ENCODE measurements at regions not wholly inside any gene's neighbourhood (a gene's known extent, or its start where the extent isn't known, plus 50 kb on each side); places are given as distances from the start of the nearest gene placed in this dataset.
"Not testable (repeated sequence)": the region's sequence is repeated elsewhere in the genome, so short reads cannot be mapped to it uniquely, and the experiment has no call there.

DNA sequence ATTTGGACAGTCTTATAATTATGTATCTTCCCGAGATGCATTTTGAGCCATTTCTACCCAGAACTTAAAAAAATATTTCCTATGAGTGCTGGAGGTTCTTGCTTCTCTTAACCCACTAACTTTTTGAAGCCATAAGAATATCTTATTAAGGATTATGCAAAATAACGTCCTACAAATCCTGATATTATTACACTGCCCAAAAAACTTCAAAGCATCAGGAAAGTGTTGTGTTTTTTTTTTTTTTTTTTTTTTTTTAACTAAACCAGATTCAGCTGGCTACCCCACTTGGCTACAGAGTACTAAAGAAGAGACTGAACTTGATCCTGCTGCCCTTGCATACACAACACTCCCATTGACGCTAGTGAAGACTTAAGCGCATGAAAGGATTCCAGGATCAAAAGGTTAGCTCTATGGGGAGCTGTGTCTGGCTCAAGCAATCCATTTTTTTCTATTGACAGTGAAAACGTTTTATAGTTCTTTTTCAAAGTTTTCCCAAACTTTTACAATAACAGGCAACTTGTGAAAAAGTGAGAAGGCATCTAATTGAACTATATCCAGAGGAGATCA is 141.4 kb downstream of the KCNRG start:
- DNase-seq (ENCODE audit: low read depth) = no peak

DNA sequence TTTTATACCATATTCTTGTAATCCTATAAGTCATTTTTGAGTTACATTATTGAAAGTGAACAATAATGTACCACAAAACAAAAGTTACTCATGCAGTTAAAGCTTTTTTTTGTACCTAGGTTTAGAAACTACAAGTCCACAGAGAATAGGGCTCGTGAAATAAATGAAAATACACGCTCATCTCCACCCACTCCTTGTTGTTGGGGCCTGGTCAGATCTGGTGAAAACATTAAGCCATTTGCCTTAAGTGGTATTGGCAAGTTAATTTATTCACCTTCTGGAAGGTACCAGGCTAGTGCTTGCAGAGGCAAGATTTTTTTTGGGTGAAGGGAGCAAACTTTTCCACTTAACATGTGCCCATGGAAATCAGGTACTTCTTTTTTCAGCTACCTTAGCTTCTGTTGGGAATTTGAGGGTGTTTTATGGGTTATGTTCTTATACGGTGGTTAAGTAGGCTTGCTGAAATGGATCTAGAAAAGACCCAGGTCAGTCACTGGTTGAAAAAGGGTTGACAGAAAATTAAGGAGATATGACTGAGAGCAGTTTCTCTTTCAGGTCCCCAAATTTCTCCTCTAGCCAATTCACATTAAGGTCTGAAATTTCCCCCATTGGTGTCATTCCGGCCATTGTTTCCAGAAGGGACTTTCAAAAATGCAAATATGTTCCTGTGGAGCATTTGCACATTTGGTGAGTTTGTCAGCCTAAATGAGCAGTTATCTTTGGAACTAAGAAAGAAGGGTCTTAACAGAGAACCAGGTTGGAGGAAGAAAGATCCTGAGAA is 143.3 kb downstream of the KCNRG start:
- DNase-seq (ENCODE audit: low read depth) = no peak

DNA sequence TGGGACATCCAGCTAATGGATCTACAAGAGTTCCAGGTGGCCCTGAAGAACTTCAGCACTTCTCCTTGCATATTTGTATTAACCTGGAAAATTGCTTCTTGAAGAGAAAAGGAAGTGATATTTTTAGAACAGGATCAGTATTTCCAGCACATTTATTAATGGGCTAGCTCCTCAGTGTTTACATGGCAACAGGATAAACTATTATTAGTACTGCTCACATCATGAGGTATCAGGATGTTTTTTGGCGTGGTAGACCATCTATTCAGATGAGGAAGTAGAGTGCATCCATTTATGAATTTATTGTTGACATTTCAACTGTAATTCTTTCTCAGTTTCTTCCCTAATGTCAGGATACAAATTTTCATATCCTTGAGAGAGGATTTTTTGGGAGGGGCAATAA is 144.4 kb downstream of the KCNRG start:
- DNase-seq (ENCODE audit: low read depth) = no peak

DNA sequence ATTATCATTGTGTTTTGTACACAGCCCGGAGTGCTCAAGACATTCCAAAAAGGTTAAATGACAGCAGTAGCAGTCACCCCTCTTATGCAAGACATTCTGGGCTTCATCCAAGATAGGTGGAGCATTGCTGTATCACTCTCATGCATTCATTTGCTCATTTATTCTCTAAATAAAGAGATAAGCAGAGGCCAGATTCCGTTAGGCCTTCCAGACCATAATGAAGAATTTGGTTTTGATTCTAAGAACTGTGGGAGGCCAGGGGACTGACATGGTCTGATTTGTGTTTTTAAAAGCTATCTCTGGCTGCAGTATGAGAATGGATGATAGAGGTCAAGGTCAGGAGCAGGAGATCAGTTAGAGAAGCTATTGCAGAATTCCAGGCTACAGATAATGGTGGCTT is 145.8 kb downstream of the KCNRG start:
- DNase-seq (ENCODE audit: low read depth) = no peak

DNA sequence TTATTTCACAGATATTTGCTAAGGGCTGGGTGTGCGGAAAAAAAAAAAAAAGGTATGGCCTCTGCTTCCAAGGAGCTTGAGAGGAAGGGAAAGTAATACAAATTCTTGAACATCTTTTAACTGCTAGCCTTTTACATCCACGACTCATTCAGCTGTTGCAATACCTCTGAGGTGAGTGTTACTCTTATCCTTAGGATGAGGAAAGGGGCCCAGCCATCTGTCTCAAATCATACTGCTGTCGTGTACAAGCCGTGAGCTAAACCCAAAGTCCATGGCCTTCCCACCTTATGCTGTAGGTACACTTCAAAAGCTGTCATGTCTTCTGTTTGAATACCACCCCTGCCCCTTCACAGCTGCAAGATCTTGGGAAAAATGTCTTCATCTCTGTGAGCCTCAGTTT is 146.8 kb downstream of the KCNRG start:
- no peak for DNase-seq (ENCODE audit: low read depth)

DNA sequence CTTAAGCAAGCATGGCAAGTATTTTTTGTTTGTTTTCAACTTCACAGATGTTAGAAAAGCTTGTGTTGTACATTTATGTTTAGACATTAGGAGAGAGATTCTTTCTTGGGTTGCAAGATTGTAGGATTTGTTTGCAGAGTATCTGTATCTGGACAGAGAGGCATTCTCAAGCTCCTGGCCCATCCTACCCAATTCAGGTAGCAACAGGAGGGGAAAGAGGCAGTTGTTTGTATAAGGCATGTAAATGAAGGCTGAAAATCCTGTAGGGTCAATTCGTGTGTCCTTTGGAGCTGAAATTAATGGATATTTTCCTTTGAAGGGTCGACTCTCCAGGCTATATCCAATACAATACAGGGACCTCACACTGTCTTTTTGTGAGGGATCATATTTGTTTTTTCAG is 147.3 kb downstream of the KCNRG start:
- DNase-seq (ENCODE audit: low read depth) = no peak

DNA sequence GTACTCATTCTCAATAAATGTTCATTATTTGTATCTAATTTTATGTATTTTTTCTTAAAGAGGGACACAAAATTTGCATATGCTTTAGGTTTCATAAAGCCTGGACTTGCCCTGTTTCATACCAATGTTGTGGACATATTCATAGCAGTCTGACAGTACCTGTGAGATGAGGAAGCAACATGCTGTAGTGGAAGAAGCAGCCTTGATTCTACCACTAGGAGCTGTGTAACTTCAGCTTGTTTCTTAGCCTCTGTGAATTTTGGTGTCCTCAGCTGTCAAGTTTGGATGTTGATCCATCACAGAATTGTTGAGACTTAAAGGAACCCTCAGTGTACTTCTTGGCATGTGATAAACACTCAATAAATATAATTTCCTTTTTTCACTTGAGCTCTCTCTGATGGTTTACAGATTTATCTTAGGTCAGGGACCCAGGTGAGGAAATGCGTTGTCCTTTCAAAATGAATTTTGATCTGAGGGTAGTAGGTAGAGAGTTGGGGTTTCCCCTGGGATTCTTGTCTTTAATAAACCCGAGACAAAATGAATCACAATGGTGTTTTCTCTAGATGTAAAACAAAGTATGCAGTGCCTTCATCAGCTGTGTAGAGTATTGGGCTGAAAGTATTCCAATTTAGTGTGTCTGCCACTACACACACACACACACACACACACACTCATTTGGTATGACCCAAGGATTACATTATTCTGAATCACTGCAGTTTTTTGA is 152.1 kb downstream of the KCNRG start:
- no peak for DNase-seq (ENCODE audit: low read depth)

DNA sequence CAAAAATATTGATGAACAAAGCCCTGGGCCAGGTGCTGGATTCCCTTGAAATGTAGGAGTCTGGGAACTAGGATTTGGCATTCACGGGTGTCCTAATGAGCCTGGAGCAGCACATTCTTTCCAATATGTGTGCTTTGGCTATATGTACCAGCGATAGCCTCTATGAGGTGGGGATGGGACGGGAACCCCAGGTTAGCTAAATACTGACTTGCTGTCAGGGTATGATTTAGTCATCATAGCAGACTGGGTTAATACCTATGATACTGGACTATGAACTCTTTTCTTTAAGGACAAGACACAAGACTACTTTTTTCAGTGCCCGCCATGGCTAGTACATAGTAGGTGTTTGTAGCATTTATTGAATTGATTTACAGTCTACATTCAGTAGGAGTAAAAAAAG is 152.7 kb downstream of the KCNRG start:
- DNase-seq (ENCODE audit: low read depth) = no peak

DNA sequence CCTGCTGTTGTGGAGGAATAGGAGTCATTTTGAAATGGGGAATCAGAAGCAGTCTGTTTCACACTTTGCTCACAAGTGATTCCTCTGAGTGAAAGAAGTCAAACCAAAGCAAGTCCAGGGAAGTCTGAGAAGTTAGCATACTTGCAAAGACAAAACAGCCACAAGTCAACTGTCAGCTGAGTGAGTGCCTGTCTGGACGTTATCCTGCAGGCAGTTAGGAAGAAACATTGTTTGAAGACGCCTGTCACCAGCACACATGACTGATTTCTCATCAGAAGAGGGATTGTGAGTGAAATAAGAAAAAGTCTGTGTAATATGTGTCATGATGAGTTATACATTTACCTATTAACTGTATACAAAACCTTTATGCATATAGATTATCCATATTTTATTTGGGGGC is 153.5 kb downstream of the KCNRG start:
- no peak for DNase-seq (ENCODE audit: low read depth)

DNA sequence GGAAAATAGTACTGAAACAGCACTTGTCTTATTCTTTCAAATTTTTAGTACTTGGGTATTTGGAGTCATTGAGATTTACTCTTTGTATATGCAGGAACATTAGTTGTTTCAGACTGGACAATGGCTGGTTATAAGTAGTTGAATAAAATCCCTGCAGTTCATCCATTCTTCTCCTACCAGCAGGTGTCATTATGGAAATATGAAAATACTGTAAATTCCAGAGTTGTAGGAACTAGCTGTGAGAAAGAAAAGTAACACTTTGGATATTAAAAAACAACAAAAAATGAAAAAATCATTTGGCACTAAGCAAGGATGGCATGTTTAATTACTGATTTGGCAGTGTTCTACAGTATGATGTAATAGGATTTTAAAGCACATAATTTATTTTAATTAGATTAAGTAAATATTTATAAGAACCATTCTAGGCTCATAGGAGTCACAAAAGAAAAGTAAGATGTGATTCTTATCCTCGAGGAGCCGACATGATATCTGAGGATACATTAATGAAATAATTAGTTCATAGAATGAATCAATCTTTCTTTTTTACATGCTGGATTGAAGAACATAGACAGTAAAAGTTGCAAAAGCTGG is 155.3 kb downstream of the KCNRG start:
- no peak for DNase-seq (ENCODE audit: low read depth)

DNA sequence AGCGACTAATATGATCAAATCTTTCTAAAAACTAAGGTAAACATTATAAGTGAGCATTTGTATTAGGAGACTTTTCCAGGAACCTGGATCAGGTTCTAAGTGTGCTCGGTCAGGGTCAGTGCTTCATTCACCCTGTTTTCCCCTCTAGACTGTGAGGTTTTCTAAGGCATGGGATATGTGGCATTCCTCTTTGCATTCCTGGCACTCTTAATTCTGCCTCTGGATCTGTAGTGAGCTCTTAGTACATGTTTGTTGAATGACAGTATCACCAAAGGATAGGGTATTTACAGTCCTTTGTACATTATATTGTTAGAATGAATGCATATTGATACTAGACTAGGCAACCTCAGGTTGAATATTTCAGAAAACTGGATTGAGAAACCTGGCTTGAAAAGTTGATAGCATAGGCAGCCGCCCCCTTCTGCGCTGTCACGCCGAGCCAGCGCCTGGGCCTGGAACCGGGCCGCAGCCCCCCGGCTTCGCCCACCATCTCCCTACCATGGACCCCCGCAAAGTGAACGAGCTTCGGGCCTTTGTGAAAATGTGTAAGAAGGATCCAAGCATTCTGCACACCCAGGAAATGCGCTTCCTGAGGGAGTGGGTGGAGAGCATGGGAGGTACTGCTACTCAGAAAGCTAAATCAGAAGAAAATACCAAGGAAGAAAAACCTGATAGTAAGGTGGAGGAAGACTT is 156.5 kb downstream of the KCNRG start:
- DNase-seq (ENCODE audit: low read depth) = no peak

DNA sequence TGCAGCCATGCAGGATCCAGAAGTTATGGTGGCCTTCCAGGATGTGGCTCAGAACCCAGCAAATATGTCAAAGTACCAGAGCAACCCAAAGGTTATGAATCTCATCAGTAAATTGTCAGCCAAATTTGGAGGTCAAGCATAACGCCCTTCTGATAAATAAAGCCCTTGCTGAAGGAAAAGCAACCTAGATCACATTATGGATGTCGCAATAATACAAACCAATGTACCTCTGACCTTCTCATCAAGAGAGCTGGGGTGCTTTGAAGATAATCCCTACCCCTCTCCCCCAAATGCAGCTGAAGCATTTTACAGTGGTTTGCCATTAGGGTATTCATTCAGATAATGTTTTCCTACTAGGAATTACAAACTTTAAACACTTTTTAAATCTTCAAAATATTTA is 157.8 kb downstream of the KCNRG start:
- not testable (repeated sequence) for DNase-seq (ENCODE audit: low read depth)

DNA sequence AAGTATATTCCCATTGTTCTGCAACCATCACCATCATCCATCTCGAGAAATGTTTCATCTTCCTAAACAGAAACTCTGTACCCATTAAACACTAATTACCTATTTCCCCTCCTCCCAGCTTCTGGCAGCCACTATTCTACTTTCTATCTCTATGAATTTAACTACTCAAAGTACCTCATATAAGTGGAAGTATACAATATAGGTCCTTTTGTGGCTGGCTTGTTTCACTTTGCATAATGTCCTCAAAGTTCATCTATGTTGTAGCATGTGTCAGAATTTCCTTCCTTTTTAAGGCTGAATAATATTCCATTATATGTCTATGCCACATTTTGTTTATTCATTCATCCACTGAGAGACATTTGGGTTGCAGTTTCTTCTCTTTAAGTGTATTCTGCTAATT is 159.4 kb downstream of the KCNRG start:
- no peak for DNase-seq (ENCODE audit: low read depth)

DNA sequence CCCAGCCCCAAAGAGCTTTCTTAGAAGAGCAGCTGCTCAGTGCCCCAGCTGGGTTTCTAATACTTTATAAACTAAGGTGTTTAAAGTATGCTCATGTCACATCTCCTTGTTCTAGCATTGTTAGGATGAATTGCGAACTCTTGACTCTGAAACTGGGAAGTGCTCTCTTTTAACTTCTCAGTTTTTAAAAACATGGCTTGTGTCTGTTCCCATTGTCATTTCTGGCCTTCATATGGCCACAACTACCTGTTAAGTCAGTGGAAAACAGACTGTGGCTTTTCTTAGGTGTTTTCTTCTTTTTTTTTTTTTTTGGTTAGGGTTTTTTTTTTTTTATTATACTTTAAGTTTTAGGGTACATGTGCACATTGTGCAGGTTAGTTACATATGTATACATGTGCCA is 164.7 kb downstream of the KCNRG start:
- DNase-seq (ENCODE audit: low read depth) = no peak

DNA sequence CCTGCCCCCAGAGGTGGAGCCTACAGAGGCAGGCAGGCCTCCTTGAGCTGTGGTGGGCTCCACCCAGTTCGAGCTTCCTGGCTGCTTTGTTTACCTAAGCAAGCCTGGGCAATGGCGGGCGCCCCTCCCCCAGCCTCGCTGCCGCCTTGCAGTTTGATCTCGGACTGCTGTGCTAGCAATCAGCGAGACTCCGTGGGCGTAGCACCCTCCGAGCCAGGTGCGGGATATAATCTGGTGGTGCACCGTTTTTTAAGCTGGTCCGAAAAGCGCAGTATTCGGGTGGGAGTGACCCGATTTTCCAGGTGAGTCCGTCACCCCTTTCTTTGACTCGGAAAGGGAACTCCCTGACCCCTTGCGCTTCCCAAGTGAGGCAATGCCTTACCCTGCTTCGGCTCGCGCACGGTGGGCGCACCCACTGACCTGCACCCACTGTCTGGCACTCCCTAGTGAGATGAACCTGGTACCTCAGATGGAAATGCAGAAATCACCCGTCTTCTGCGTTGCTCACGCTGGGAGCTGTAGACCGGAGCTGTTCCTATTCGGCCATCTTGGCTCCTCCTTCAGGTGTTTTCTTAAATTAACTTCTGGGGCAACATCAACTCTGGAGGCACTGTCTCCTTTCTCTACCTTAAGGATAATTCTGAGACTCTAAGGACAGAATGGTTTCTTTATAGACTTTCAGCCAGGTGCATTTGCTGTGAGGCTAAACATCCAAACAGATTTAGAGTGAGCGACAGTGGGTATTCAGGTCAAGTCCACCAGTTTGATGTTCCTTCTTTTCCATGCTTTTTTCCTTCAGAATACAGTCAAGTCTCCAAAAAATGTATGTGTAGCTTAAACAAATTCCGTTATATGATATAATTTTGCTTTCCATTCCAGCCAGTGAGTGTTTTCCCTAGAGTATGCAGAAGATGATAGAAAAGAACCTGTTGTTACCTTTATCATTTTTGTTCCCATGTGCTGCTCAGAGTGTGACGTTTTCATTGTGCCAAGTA is 170.8 kb downstream of the KCNRG start:
- DNase-seq (ENCODE audit: low read depth) = not testable (repeated sequence)

DNA sequence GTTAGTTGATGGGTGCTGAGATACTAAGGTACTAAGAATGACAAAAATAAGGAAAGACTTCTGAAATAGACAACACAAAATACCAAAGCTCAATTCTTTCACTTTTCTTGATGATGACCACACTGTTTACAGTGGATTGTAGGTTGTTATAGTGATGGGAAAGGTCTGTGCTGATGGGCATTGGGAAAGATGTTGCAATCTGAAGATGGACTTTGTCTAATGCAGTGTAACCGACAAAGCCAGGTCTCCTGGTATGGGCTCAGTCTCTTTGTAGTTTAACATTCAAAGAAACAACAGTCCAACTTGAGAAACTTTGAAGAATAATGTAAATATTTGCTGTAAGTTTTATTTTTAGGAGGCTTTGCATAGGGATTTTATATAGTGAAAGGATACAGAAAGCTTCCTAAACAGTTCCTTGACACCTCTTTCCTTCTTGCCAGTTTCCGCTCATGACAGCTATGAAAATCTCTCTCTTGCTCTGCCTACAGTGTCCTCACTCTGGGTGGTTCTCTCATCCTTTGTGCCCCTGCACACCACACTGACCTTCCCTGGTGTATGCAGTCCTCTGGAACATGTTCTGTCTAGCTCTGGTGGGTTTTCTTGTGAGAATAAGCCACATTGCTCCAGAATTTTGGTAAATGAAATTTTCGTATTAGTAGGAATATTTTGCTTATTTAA is 172.2 kb downstream of the KCNRG start:
- no peak for DNase-seq (ENCODE audit: low read depth)

DNA sequence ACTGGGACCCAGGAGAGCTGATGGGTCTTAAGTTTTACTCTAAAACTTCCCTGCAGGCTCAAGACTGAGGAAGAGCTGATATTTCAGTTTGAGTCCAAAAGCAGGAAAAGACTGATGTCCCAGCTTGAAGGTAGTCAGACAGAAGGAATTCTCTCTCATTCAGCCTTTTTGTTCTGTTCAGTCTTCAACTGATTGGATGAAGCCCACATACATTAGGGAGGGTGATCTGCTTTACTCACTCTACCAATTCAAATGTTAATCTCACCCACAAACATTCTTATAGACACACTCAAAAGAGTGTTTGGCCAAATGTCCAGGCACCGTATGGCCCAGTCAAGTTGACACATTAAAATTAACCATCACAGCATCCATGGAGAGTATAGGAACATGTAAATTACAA is 173.5 kb downstream of the KCNRG start:
- no peak for DNase-seq (ENCODE audit: low read depth)

DNA sequence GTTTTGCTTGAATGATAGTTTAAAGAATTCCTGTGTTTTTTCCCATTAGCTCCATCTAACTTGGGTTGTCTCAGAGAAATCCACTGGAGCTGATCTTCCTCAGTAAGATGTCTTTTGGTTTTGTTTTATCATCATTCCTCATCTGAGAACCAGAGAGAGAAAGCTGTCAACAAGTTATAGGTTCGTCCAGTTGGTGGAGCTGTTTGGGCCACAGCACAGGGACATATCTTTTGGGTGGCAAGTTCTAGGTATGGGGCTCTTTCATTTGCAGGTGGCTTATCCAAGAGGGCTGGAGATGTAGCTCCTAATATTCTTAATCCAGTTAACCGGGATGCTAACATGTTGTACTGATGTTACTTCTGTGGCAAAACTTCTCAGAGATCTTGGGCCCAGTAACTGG is 174.2 kb downstream of the KCNRG start:
- no peak for DNase-seq (ENCODE audit: low read depth)

DNA sequence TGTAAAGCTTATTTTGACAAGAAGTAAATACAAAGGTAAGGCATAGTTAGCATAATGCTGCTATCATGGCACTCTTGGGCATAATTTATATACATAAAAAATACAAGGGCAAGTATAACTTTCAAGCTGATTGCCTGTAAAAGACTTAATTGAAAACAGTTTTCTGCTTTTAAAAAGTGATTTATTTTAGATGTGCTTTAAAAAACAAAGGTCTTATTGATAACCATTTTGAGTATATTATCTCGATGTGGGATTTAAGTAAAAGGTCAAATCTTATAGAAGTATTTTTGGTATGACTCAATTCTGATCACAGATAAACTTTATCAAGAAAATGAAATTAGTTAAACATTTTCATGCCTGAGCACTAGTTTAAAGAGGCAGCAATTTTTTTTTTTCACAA is 175.8 kb downstream of the KCNRG start:
- no peak for DNase-seq (ENCODE audit: low read depth)

DNA sequence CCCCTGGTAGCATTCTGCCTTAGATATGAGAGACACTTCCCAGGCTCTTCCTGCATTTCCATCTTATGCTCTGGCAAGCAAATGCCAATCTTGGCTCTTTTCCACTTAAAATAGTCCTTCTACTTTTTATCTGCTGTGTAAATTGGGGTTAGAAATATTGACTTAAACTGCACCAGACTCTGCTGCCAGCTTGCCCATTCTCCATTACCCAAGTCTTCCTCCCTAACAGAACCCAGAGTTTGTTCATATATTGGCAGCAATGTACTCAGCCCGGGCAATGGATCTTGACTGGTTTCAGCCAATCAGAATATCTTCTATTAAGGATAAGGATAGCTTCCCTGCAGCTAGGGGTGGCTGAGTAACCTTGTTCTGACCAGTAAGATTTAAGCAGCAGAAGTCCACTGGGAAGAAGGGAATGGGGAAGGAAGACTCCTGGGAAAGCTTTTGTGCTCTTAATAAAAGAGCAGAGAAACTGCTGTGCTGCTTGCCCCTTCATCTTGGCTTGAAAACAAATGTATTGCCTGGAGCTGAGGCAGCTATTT is 177.1 kb downstream of the KCNRG start:
- DNase-seq (ENCODE audit: low read depth) = no peak

Measured in T follicular helper cell (primary cell).